Smooth muscle cell (in vitro differentiated cells): ENCODE measurements at regions not wholly inside any gene's neighbourhood (a gene's known extent, or its start where the extent isn't known, plus 50 kb on each side); places are given as distances from the start of the nearest gene placed in this dataset.
A peak's percentile ranks its signal among the peaks of the same experiment; 100 is the strongest.

Source experiments
- DNase-seq: peaks from one replicate; lab custom pipeline; 2025; ENCODE audit not compliant: unreplicated experiment; lab: John Stamatoyannopoulos, UW
- H2AFZ ChIP-seq: fragments of 200-600 bp; sonication (generic); 2 replicates; pipeline ENCODE4 v1.6.0; 2016; ENCODE audit warnings: antibody characterized with exemption, low read depth, mild to moderate bottlenecking
- H3F3A ChIP-seq: fragments of 200-600 bp; sonication (generic); 2 replicates; pipeline ENCODE4 v1.6.0; 2017; ENCODE audit warnings: antibody characterized with exemption, low read depth
- H3K27ac ChIP-seq: fragments of 200-600 bp; sonication (generic); 2 replicates; pipeline ENCODE4 v1.5.1; 2016; ENCODE audit warnings: low read depth, mild to moderate bottlenecking
- H3K27me3 ChIP-seq: fragments of 200-600 bp; sonication (generic); 2 replicates; pipeline ENCODE4 v1.6.1; 2016; ENCODE audit warnings: low read depth, mild to moderate bottlenecking
- H3K36me3 ChIP-seq: fragments of 200-600 bp; sonication (generic); 2 replicates; pipeline ENCODE4 v1.5.1; 2016; ENCODE audit warnings: low read depth
- H3K4me1 ChIP-seq: fragments of 200-600 bp; sonication (generic); 2 replicates; pipeline ENCODE4 v1.5.1; 2016; ENCODE audit warnings: low read depth
- H3K4me2 ChIP-seq: fragments of 200-600 bp; sonication (generic); 2 replicates; pipeline ENCODE4 v1.6.0; 2016; ENCODE audit warnings: mild to moderate bottlenecking
- H3K4me3 ChIP-seq: fragments of 200-600 bp; sonication (generic); 2 replicates; pipeline ENCODE4 v1.5.1; 2016; ENCODE audit warnings: mild to moderate bottlenecking
- H3K79me2 ChIP-seq: fragments of 200-600 bp; sonication (generic); 2 replicates; pipeline ENCODE4 v1.6.0; 2016; ENCODE audit warnings: low read depth, mild to moderate bottlenecking
- H3K9ac ChIP-seq: fragments of 200-600 bp; sonication (generic); 2 replicates; pipeline ENCODE4 v1.6.0; 2016; ENCODE audit warnings: low read depth
- H3K9me3 ChIP-seq: fragments of 200-600 bp; sonication (generic); replicated peaks from 2 replicates; pipeline ENCODE4 v1.5.1; 2016; ENCODE audit warnings: low read depth
- H4K20me1 ChIP-seq: fragments of 200-600 bp; sonication (generic); 2 replicates; pipeline ENCODE4 v1.6.0; 2016; ENCODE audit warnings: low read depth
- CTCF ChIP-seq: fragments of 200-600 bp; sonication (generic); IDR thresholded peaks from 2 replicates; pipeline ENCODE4 v1.5.1; 2017; ENCODE audit warnings: borderline replicate concordance, mild to moderate bottlenecking, antibody characterized with exemption; ENCODE audit not compliant: insufficient read depth, poor library complexity, severe bottlenecking
- WGBS: methylation state at CpG from one replicate; pipeline ENCODE4 v1.1.7; 2016; ENCODE audit warnings: low lambda C conversion rate; 5-methylcytosine and 5-hydroxymethylcytosine counted together

- H3K27me3 ChIP-seq = no peaks in the 10 kb centered on the region
- no peak overlapping the region for H3K4me3 ChIP-seq
- no peak overlapping the region for H3K27ac ChIP-seq
- no peak overlapping the region for H2AFZ ChIP-seq
- no peaks in the 10 kb centered on the region for H3K79me2 ChIP-seq
- no peaks in the 10 kb centered on the region for H4K20me1 ChIP-seq
- H3K9ac ChIP-seq = no peak overlapping the region
- H3K36me3 ChIP-seq = no peaks in the 10 kb centered on the region
- H3K9me3 ChIP-seq = no peaks in the 10 kb centered on the region
- TF ChIP-seq CTCF = no peak
- no peaks in the 10 kb centered on the region for H3K4me1 ChIP-seq
- H3K4me2 ChIP-seq = no peak overlapping the region
- WGBS = 72% methylated on average over 5 of the region's 5 CpGs
- no peaks in the 10 kb centered on the region for H3F3A ChIP-seq
- DNase-seq = no peak
Measured at GRCh38 chr6:66435321-66435720, 728.3 kb upstream of the EYS start.

GRCh38 chr6:66429210-66429609 is 722.2 kb upstream of the EYS start:
- H3K4me2 ChIP-seq = no peak overlapping the region

DNA sequence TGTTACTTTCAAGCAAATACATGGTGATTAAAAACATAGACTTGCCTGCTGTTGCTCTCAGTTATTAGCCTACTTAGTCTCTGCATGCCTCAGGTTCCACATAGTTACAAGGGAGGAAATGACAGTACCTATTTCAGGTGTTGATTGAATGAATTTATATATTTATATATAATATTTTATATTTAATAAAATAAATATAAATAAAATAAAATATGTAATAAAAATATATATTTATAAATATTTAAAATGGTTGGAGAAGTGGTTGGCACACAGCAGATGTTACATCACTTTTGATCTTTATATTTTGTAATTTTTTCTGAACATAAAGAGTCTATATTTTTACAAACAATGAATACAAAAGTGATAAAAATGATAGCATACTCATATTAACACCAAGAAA is 716.0 kb upstream of the EYS start:
- H3F3A ChIP-seq = no peaks in the 10 kb centered on the region
- no peak for TF ChIP-seq CTCF
- no peaks in the 10 kb centered on the region for H3K79me2 ChIP-seq
- no peak overlapping the region for H3K27ac ChIP-seq
- H3K9me3 ChIP-seq = peaks cover 2% of the 10 kb centered on the region
- H3K9ac ChIP-seq = no peak overlapping the region
- H3K36me3 ChIP-seq = no peaks in the 10 kb centered on the region
- no peaks in the 10 kb centered on the region for H3K4me1 ChIP-seq
- no peak for DNase-seq
- H3K27me3 ChIP-seq = no peaks in the 10 kb centered on the region
- no peak overlapping the region for H3K4me2 ChIP-seq
- H4K20me1 ChIP-seq = no peaks in the 10 kb centered on the region
- H3K4me3 ChIP-seq = no peak overlapping the region
- H2AFZ ChIP-seq = no peak overlapping the region

More at GRCh38 chr6:66429210-66429609, 722.2 kb upstream of the EYS start:
- peak overlapping the region; percentile 3 for H2AFZ ChIP-seq
- H3K79me2 ChIP-seq = no peaks in the 10 kb centered on the region
- no peaks in the 10 kb centered on the region for H3K27me3 ChIP-seq
- no peaks in the 10 kb centered on the region for H3F3A ChIP-seq
- H4K20me1 ChIP-seq = no peaks in the 10 kb centered on the region
- no peak overlapping the region for H3K27ac ChIP-seq
- H3K36me3 ChIP-seq = no peaks in the 10 kb centered on the region
- H3K9ac ChIP-seq = no peak overlapping the region
- 64% methylated on average over 2 of the region's 2 CpGs for WGBS
- peaks cover 2% of the 10 kb centered on the region for H3K9me3 ChIP-seq
- no peak for TF ChIP-seq CTCF
- no peak for DNase-seq
- H3K4me3 ChIP-seq = no peak overlapping the region
- H3K4me1 ChIP-seq = no peaks in the 10 kb centered on the region

- WGBS = 42% methylated on average over 3 of the region's 3 CpGs
- H3K9me3 ChIP-seq = peaks cover under 1% of the 10 kb centered on the region
- no peak overlapping the region for H2AFZ ChIP-seq
- H3K4me2 ChIP-seq = no peak overlapping the region
- H4K20me1 ChIP-seq = no peaks in the 10 kb centered on the region
- H3K9ac ChIP-seq = no peak overlapping the region
- no peaks in the 10 kb centered on the region for H3K4me1 ChIP-seq
- TF ChIP-seq CTCF = peak; percentile 35
- H3K79me2 ChIP-seq = no peaks in the 10 kb centered on the region
- no peaks in the 10 kb centered on the region for H3F3A ChIP-seq
- no peaks in the 10 kb centered on the region for H3K36me3 ChIP-seq
- no peak overlapping the region for H3K4me3 ChIP-seq
- no peak overlapping the region for H3K27ac ChIP-seq
- H3K27me3 ChIP-seq = no peaks in the 10 kb centered on the region
- DNase-seq = no peak
Measured at GRCh38 chr6:66421570-66421969, 714.5 kb upstream of the EYS start.
